ENCODE measurements at regions not wholly inside any gene's neighbourhood (a gene's known extent, or its start where the extent isn't known, plus 50 kb on each side); places are given as distances from the start of the nearest gene placed in this dataset.

DNA sequence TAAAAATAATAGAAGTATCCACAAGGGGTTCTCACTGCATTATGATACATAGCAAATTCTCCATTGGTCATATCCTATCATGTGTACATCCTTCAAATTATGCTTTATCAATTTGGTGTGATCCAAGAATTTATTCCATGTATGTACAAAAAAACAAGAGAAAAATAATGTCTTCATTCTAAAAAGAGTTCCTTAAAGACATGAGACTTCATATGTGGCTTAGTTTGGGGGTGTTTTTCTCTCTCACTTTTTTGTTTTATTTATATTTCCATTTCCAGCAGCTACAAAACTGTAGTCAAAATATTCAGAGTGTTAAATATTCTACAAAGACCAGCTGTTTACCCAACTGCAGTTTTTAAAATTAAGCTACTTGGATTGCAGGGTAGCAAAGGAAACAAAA, 972.0 kb downstream of the DTWD2 start:
- FAIRE-seq (no peak), DNase-seq (ENCODE audit: insufficient read length, low spot score) (no peak)
- TF ChIP-seq POLR2AphosphoS5 (IDR thresholded peaks at IDR 0.05; ENCODE audit: low read depth, low read length) (no peak), POU2F2 (IDR thresholded peaks at IDR 0.05; ENCODE audit: low read depth, low read length) (no peak), SPI1 (IDR thresholded peaks at IDR 0.05; ENCODE audit: low read depth, low read length) (no peak), TAF1 (IDR thresholded peaks at IDR 0.05; ENCODE audit: low read depth, low read length) (no peak), POLR2A (IDR thresholded peaks at IDR 0.05; ENCODE audit: low read depth, low read length) (no peak), PAX5 (IDR thresholded peaks at IDR 0.05; ENCODE audit: insufficient read depth, low read length, severe bottlenecking) (no peak)

DNA sequence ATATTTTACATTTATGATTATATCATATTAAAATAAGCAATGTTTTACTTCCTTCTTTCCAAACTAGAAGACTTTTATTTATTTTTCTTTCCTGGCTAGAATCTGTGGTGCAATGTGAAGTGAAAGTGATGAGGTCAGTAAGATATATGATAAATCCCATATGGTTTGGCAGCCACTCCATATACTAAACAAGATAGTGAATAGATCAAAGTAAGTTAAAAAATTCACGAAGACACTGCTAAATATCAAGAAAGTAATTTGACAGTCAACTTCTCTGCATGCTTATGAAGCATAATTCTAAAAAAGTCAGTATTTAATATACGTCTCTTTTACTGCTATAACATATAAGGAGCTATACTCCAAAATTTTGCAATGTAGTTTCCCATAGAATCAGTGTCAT, 972.8 kb downstream of the DTWD2 start:
- no peak for DNase-seq (ENCODE audit: insufficient read length, low spot score)
- TF ChIP-seq POU2F2 (IDR thresholded peaks at IDR 0.05; ENCODE audit: low read depth, low read length) = no peak
- TF ChIP-seq POLR2AphosphoS5 (IDR thresholded peaks at IDR 0.05; ENCODE audit: low read depth, low read length) = no peak
- TF ChIP-seq PAX5 (IDR thresholded peaks at IDR 0.05; ENCODE audit: insufficient read depth, low read length, severe bottlenecking) = no peak
- no peak for TF ChIP-seq SPI1 (IDR thresholded peaks at IDR 0.05; ENCODE audit: low read depth, low read length)
- TF ChIP-seq POLR2A (IDR thresholded peaks at IDR 0.05; ENCODE audit: low read depth, low read length) = no peak
- no peak for TF ChIP-seq TAF1 (IDR thresholded peaks at IDR 0.05; ENCODE audit: low read depth, low read length)
- no peak for FAIRE-seq

- no peak for TF ChIP-seq POLR2A (IDR thresholded peaks at IDR 0.05; ENCODE audit: low read depth, low read length)
- no peak for TF ChIP-seq SPI1 (IDR thresholded peaks at IDR 0.05; ENCODE audit: low read depth, low read length)
- no peak for TF ChIP-seq POU2F2 (IDR thresholded peaks at IDR 0.05; ENCODE audit: low read depth, low read length)
- FAIRE-seq = no peak
- no peak for DNase-seq (ENCODE audit: insufficient read length, low spot score)
Measured at GRCh38 chr5:118009741-118010297, 978.5 kb downstream of the DTWD2 start.

DNA sequence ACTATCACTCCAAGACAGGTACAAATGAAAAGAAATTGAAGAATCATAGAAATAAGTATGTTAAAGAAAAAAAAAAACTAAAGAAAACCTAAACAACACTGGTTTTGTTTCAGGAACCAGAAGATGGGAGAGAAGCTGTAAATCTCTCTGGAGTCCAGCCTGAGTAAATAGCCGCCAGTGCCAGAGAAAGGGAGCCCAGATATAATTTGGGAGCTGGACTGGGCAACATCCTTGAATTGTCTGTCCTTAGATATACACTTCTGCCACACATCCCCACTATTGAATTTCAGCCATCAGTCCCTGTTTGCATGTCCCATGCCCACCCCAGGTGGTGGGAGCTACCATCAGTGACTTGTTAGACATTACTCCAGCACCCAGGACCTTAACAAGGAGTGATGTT, 979.6 kb downstream of the DTWD2 start:
- DNase-seq (ENCODE audit: insufficient read length, low spot score) (no peak), FAIRE-seq (no peak)
- TF ChIP-seq TAF1 (IDR thresholded peaks at IDR 0.05; ENCODE audit: low read depth, low read length) (no peak), POLR2AphosphoS5 (IDR thresholded peaks at IDR 0.05; ENCODE audit: low read depth, low read length) (no peak)

DNA sequence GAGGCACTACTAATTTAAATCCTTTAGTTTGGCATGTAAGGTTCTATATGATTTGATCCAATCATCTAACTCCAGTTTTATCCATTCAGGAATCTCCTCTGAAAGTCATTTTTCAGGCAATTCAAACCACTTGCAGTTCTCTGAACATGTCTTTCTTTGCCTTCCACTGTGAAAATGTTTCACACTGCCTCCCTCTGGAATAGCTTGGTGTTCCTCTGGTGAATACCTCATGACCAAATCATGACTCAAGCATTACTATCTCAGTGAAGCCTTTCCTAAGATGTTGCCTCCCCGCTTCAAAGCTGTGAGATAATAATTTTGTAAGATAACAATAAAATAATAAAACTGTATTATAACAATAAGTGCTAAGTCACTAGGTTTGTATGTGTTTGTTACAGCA, 981.1 kb downstream of the DTWD2 start:
- no peak for FAIRE-seq
- TF ChIP-seq SPI1 (IDR thresholded peaks at IDR 0.05; ENCODE audit: low read depth, low read length) = no peak
- TF ChIP-seq PAX5 (IDR thresholded peaks at IDR 0.05; ENCODE audit: insufficient read depth, low read length, severe bottlenecking) = no peak
- TF ChIP-seq POLR2A (IDR thresholded peaks at IDR 0.05; ENCODE audit: low read depth, low read length) = no peak
- no peak for TF ChIP-seq POLR2AphosphoS5 (IDR thresholded peaks at IDR 0.05; ENCODE audit: low read depth, low read length)
- TF ChIP-seq POU2F2 (IDR thresholded peaks at IDR 0.05; ENCODE audit: low read depth, low read length) = no peak
- TF ChIP-seq TAF1 (IDR thresholded peaks at IDR 0.05; ENCODE audit: low read depth, low read length) = no peak
- DNase-seq (ENCODE audit: insufficient read length, low spot score) = no peak

DNA sequence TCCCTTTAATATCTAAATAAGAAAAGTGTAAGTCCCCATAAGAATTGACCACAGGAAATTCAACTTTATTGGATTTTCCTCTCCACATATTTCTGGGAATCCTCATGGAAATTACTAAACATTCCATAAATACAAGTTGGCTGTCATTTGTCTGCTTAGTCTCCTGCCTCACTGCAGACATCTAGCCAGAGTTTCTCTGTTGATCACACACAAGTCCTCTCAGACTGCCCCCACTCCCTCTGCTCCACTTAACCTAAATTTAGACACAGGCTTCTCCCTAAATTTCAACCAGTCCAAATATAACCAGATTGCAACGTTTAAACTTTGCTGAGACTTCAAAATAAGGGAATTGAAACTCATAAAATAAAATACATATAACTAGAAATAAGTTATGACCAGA, 982.1 kb downstream of the DTWD2 start:
- TF ChIP-seq POLR2AphosphoS5 (IDR thresholded peaks at IDR 0.05; ENCODE audit: low read depth, low read length) = no peak
- TF ChIP-seq PAX5 (IDR thresholded peaks at IDR 0.05; ENCODE audit: insufficient read depth, low read length, severe bottlenecking) = no peak
- no peak for TF ChIP-seq SPI1 (IDR thresholded peaks at IDR 0.05; ENCODE audit: low read depth, low read length)
- TF ChIP-seq POU2F2 (IDR thresholded peaks at IDR 0.05; ENCODE audit: low read depth, low read length) = no peak
- TF ChIP-seq POLR2A (IDR thresholded peaks at IDR 0.05; ENCODE audit: low read depth, low read length) = no peak
- TF ChIP-seq TAF1 (IDR thresholded peaks at IDR 0.05; ENCODE audit: low read depth, low read length) = no peak
- FAIRE-seq = no peak
- no peak for DNase-seq (ENCODE audit: insufficient read length, low spot score)

GRCh38 chr5:117999939-118000549, 988.3 kb downstream of the DTWD2 start:
- no peak for TF ChIP-seq PAX5 (IDR thresholded peaks at IDR 0.05; ENCODE audit: insufficient read depth, low read length, severe bottlenecking)
- no peak for TF ChIP-seq POLR2A (IDR thresholded peaks at IDR 0.05; ENCODE audit: low read depth, low read length)
- TF ChIP-seq TAF1 (IDR thresholded peaks at IDR 0.05; ENCODE audit: low read depth, low read length) = no peak
- no peak for TF ChIP-seq POLR2AphosphoS5 (IDR thresholded peaks at IDR 0.05; ENCODE audit: low read depth, low read length)
- TF ChIP-seq POU2F2 (IDR thresholded peaks at IDR 0.05; ENCODE audit: low read depth, low read length) = no peak
- no peak for TF ChIP-seq SPI1 (IDR thresholded peaks at IDR 0.05; ENCODE audit: low read depth, low read length)
- DNase-seq (ENCODE audit: insufficient read length, low spot score) (no peak), FAIRE-seq (no peak)

DNA sequence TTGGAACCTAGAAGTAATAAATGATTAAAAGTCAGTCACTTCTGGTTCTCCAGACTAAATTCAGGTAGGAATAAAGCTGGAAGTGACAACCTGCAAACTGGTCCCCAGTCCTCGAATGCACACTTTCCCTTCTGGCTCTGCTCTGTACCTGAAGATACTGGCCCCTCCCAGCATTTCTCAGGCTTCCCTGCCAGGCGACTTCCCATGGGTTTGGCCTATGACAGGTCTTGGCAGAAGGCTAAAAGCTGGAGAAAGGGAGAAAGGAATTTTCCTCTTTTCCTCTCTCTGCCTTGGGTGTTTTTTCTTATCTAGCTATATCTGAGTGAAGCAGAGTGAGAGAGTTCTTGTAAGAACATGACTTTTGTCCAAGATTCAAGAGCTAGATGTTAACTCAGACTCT, 1005.7 kb downstream of the DTWD2 start:
- no peak for DNase-seq (ENCODE audit: insufficient read length, low spot score)
- TF ChIP-seq POLR2A (IDR thresholded peaks at IDR 0.05; ENCODE audit: low read depth, low read length) = no peak
- no peak for TF ChIP-seq PAX5 (IDR thresholded peaks at IDR 0.05; ENCODE audit: insufficient read depth, low read length, severe bottlenecking)
- no peak for TF ChIP-seq POLR2AphosphoS5 (IDR thresholded peaks at IDR 0.05; ENCODE audit: low read depth, low read length)
- no peak for TF ChIP-seq POU2F2 (IDR thresholded peaks at IDR 0.05; ENCODE audit: low read depth, low read length)
- TF ChIP-seq SPI1 (IDR thresholded peaks at IDR 0.05; ENCODE audit: low read depth, low read length) = no peak
- no peak for TF ChIP-seq TAF1 (IDR thresholded peaks at IDR 0.05; ENCODE audit: low read depth, low read length)

GRCh38 chr5:117973785-117974184, 1014.6 kb downstream of the DTWD2 start:
- TF ChIP-seq POLR2AphosphoS5 (IDR thresholded peaks at IDR 0.05; ENCODE audit: low read depth, low read length) (no peak), SPI1 (IDR thresholded peaks at IDR 0.05; ENCODE audit: low read depth, low read length) (no peak), POU2F2 (IDR thresholded peaks at IDR 0.05; ENCODE audit: low read depth, low read length) (no peak), PAX5 (IDR thresholded peaks at IDR 0.05; ENCODE audit: insufficient read depth, low read length, severe bottlenecking) (no peak), POLR2A (IDR thresholded peaks at IDR 0.05; ENCODE audit: low read depth, low read length) (no peak), TAF1 (IDR thresholded peaks at IDR 0.05; ENCODE audit: low read depth, low read length) (no peak)
- DNase-seq (ENCODE audit: insufficient read length, low spot score) (no peak), FAIRE-seq (no peak)

More for the DNA sequence above, 1005.7 kb downstream of the DTWD2 start:
- FAIRE-seq = no peak

DNA sequence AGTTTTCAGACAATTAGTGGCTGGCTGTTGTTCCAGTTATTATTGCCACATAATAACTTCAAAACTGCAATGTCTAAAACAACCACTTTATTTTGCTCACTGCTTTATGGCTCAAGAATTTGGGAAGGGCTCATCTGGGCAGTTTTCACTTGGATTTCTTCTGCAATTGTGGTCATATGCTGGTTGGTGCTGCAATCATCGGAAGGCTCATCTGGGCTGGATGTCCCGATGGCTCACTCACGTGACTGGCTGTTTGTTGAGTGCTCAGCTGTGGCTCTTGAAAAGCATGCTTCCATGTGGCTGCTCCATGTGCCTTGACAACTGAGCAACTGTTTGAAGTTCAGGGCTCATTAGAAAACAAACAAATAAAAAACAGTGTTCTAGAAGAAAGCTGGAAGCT, 1032.5 kb downstream of the DTWD2 start:
- no peak for DNase-seq (ENCODE audit: insufficient read length, low spot score)
- no peak for FAIRE-seq
- TF ChIP-seq POLR2A (IDR thresholded peaks at IDR 0.05; ENCODE audit: low read depth, low read length) = no peak
- no peak for TF ChIP-seq PAX5 (IDR thresholded peaks at IDR 0.05; ENCODE audit: insufficient read depth, low read length, severe bottlenecking)
- TF ChIP-seq SPI1 (IDR thresholded peaks at IDR 0.05; ENCODE audit: low read depth, low read length) = no peak
- no peak for TF ChIP-seq POU2F2 (IDR thresholded peaks at IDR 0.05; ENCODE audit: low read depth, low read length)
- no peak for TF ChIP-seq TAF1 (IDR thresholded peaks at IDR 0.05; ENCODE audit: low read depth, low read length)
- TF ChIP-seq POLR2AphosphoS5 (IDR thresholded peaks at IDR 0.05; ENCODE audit: low read depth, low read length) = no peak
